ENCODE measurements at regions not wholly inside any gene's neighbourhood (a gene's known extent, or its start where the extent isn't known, plus 50 kb on each side); places are given as distances from the start of the nearest gene placed in this dataset.
"Not testable (repeated sequence)": the region's sequence is repeated elsewhere in the genome, so short reads cannot be mapped to it uniquely, and the experiment has no call there.

- no peaks in the 10 kb centered on the region for H3K27me3 ChIP-seq (ENCODE audit: insufficient read depth, poor library complexity, severe bottlenecking)
- no peak for DNase-seq (ENCODE audit: low read depth in 1 of 2, low spot score in 1 of 2)
- TF ChIP-seq POLR2AphosphoS5 (IDR thresholded peaks at IDR 0.05; ENCODE audit: low read depth) (no peak), GABPA (IDR thresholded peaks at IDR 0.05; ENCODE audit: low read depth) (no peak)
- TF ChIP-seq, protein P1, sequence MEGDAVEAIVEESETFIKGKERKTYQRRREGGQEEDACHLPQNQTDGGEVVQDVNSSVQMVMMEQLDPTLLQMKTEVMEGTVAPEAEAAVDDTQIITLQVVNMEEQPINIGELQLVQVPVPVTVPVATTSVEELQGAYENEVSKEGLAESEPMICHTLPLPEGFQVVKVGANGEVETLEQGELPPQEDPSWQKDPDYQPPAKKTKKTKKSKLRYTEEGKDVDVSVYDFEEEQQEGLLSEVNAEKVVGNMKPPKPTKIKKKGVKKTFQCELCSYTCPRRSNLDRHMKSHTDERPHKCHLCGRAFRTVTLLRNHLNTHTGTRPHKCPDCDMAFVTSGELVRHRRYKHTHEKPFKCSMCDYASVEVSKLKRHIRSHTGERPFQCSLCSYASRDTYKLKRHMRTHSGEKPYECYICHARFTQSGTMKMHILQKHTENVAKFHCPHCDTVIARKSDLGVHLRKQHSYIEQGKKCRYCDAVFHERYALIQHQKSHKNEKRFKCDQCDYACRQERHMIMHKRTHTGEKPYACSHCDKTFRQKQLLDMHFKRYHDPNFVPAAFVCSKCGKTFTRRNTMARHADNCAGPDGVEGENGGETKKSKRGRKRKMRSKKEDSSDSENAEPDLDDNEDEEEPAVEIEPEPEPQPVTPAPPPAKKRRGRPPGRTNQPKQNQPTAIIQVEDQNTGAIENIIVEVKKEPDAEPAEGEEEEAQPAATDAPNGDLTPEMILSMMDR (IDR thresholded peaks at IDR 0.05; ENCODE audit: insufficient read depth, low read length) = no peak
- no peak overlapping the region for H3K4me3 ChIP-seq (replicated peaks; ENCODE audit: insufficient read depth, low read length)
- H3K27ac ChIP-seq (replicated peaks) = no peak overlapping the region
These were observed 847.7 kb downstream of the CDH18 start for GRCh38 chr5:19140276-19140675.

DNA sequence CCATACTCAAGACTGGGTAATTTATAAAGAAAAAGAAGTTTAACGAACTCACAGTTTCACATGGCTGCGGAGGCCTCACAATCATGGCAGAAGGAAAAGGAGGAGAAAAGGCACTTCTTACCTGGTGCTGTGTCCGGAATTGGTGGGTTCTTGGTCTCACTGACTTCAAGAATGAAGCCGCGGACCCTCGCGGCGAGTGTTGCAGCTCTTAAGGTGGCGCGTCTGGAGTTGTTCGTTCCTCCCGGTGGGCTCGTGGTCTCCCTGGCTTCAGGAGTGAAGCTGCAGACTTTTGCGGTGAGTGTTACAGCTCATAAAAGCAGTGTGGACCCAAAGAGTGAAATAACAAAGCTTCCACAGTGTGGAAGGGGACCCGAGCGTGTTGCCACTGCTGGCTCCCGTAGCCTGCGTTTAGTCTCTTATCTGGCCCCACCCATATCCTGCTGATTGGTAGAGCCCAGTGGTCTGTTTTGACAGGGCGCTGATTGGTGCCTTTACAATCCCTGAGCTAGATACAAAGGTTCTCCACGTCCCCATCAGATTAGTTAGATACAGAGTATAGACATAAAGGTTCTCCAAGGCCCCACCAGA is 846.0 kb downstream of the CDH18 start:
- H3K4me3 ChIP-seq (replicated peaks; ENCODE audit: insufficient read depth, low read length); H3K27me3 ChIP-seq (ENCODE audit: insufficient read depth, poor library complexity, severe bottlenecking); H3K27ac ChIP-seq (replicated peaks); DNase-seq (ENCODE audit: low read depth in 1 of 2, low spot score in 1 of 2): not testable (repeated sequence)

- not testable (repeated sequence) for H3K4me3 ChIP-seq (replicated peaks; ENCODE audit: insufficient read depth, low read length); H3K27ac ChIP-seq (replicated peaks); DNase-seq (ENCODE audit: low read depth in 1 of 2, low spot score in 1 of 2); H3K27me3 ChIP-seq (ENCODE audit: insufficient read depth, poor library complexity, severe bottlenecking)
These were observed 845.1 kb downstream of the CDH18 start for GRCh38 chr5:19142713-19143414.

DNA sequence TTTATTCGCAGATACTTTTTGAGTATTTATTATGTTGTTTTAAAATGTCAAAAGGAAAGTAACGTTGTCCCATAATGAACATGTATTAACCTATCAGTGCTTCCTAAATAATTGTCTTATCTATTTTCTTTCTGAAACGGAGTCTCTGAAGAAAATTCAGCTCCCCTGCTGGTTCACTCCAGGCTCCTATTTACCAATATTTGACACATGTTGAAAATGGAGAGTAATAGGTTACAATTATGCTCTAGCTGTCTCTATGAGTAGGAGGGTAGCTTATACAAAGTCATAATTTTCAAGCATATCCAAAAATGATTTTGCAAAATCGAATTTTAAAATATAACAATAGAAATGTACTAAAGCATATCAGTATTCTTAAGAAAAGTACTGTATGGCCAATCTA is 844.1 kb downstream of the CDH18 start:
- Histone ChIP-seq H3K27ac (replicated peaks) (no peak overlapping the region), H3K27me3 (ENCODE audit: insufficient read depth, poor library complexity, severe bottlenecking) (no peaks in the 10 kb centered on the region), H3K4me3 (replicated peaks; ENCODE audit: insufficient read depth, low read length) (no peak overlapping the region)
- TF ChIP-seq SPI1 (IDR thresholded peaks at IDR 0.05; ENCODE audit: borderline replicate concordance, low read depth) (no peak), GABPA (IDR thresholded peaks at IDR 0.05; ENCODE audit: low read depth) (no peak), REST (IDR thresholded peaks at IDR 0.05; ENCODE audit: insufficient replicate concordance, low read depth) (no peak), POLR2AphosphoS5 (IDR thresholded peaks at IDR 0.05; ENCODE audit: low read depth) (no peak)
- TF ChIP-seq, protein P1 (IDR thresholded peaks at IDR 0.05; ENCODE audit: insufficient read depth, low read length) = no peak
- no peak for DNase-seq (ENCODE audit: low read depth in 1 of 2, low spot score in 1 of 2)

DNA sequence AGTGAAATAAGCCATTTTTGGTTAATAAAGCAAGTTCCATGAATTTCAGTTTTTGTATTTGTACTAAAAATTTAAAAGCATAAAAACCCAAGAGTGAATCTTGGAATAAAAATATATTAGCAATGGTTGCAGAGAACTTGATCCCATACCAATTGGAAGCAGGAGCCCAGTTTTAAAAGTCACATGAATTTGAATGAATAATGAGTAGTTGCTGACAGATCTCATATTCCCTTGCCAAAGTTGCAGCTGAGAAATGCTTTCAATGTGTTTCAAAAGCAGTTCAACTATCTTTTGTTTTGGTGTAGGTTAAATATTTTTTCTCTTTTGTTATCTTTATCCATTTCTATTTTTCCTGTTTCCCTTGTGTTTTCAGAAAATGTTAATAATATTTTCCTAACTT is 818.6 kb downstream of the CDH18 start:
- Histone ChIP-seq H3K27ac (replicated peaks) (no peak overlapping the region), H3K4me3 (replicated peaks; ENCODE audit: insufficient read depth, low read length) (no peak overlapping the region), H3K27me3 (ENCODE audit: insufficient read depth, poor library complexity, severe bottlenecking) (no peaks in the 10 kb centered on the region)
- no peak for DNase-seq (ENCODE audit: low read depth in 1 of 2, low spot score in 1 of 2)
- no peak for TF ChIP-seq SPI1 (IDR thresholded peaks at IDR 0.05; ENCODE audit: borderline replicate concordance, low read depth)
- TF ChIP-seq GABPA (IDR thresholded peaks at IDR 0.05; ENCODE audit: low read depth) = no peak
- TF ChIP-seq POLR2AphosphoS5 (IDR thresholded peaks at IDR 0.05; ENCODE audit: low read depth) = no peak
- TF ChIP-seq REST (IDR thresholded peaks at IDR 0.05; ENCODE audit: insufficient replicate concordance, low read depth) = no peak
- TF ChIP-seq, protein P1 (IDR thresholded peaks at IDR 0.05; ENCODE audit: insufficient read depth, low read length) = no peak

All from HL-60 (cell line).